ENCODE measurements at regions not wholly inside any gene's neighbourhood (a gene's known extent, or its start where the extent isn't known, plus 50 kb on each side); places are given as distances from the start of the nearest gene placed in this dataset.

- FAIRE-seq (no peak), DNase-seq (peak in 1 of 2 donors; percentile 26)
- Histone ChIP-seq H3K4me3 (ENCODE audit: low read depth in 1 of 3, low read length in 3 of 3) (no peak overlapping the region), H3K36me3 (ENCODE audit: control insufficient read depth in 3 of 3, insufficient read depth in 2 of 3, low read depth in 1 of 3, low read length in 3 of 3) (no peaks in the 10 kb centered on the region), H3K27me3 (ENCODE audit: control insufficient read depth in 3 of 3, insufficient read depth in 3 of 3, low read length in 3 of 3) (no peaks in the 10 kb centered on the region), H3K9me3 (ENCODE audit: control insufficient read depth in 2 of 2, insufficient read depth in 1 of 2, low read depth in 1 of 2, low read length in 1 of 2) (no peaks in the 10 kb centered on the region), H3K4me1 (ENCODE audit: control insufficient read depth in 3 of 3, insufficient read depth in 2 of 3, low read depth in 1 of 3, low read length in 2 of 3) (peaks cover 0 to 20% (median 0%) of the 10 kb centered on the region in 3 donors), H3K27ac (ENCODE audit: low read depth in 1 of 3, low read length in 2 of 3) (no peak overlapping the region)
- 54 to 69% (median 58%) methylated on average over 6 of the region's 6 CpGs for WGBS, 3 donors
Observed at GRCh38 chr6:33947916-33948594, 144.3 kb upstream of the MLN start.

- no peaks in the 10 kb centered on the region for H3K27me3 ChIP-seq (ENCODE audit: control insufficient read depth in 3 of 3, insufficient read depth in 3 of 3, low read length in 3 of 3)
- H3K36me3 ChIP-seq (ENCODE audit: control insufficient read depth in 3 of 3, insufficient read depth in 2 of 3, low read depth in 1 of 3, low read length in 3 of 3) = no peaks in the 10 kb centered on the region
- FAIRE-seq (no peak), DNase-seq (no peak)
- 62 to 85% (median 81%) methylated on average over 4 of the region's 4 CpGs for WGBS, 3 donors
- H3K27ac ChIP-seq (ENCODE audit: low read depth in 1 of 3, low read length in 2 of 3) = no peak overlapping the region
- no peaks in the 10 kb centered on the region for H3K9me3 ChIP-seq (ENCODE audit: control insufficient read depth in 2 of 2, insufficient read depth in 1 of 2, low read depth in 1 of 2, low read length in 1 of 2)
- no peak overlapping the region for H3K4me3 ChIP-seq (ENCODE audit: low read depth in 1 of 3, low read length in 3 of 3)
- H3K4me1 ChIP-seq (ENCODE audit: control insufficient read depth in 3 of 3, insufficient read depth in 2 of 3, low read depth in 1 of 3, low read length in 2 of 3) = peaks cover 0 to 20% (median 0%) of the 10 kb centered on the region in 3 donors
Observed at GRCh38 chr6:33947047-33947446, 143.2 kb upstream of the MLN start.

- H3K27me3 ChIP-seq (ENCODE audit: control insufficient read depth in 3 of 3, insufficient read depth in 3 of 3, low read length in 3 of 3) = no peaks in the 10 kb centered on the region
- no peak for DNase-seq
- no peak overlapping the region for H3K4me3 ChIP-seq (ENCODE audit: low read depth in 1 of 3, low read length in 3 of 3)
- no peaks in the 10 kb centered on the region for H3K36me3 ChIP-seq (ENCODE audit: control insufficient read depth in 3 of 3, insufficient read depth in 2 of 3, low read depth in 1 of 3, low read length in 3 of 3)
- peaks cover 0 to 14% (median 0%) of the 10 kb centered on the region in 3 donors for H3K4me1 ChIP-seq (ENCODE audit: control insufficient read depth in 3 of 3, insufficient read depth in 2 of 3, low read depth in 1 of 3, low read length in 2 of 3)
- no peak for FAIRE-seq
- no peak overlapping the region for H3K27ac ChIP-seq (ENCODE audit: low read depth in 1 of 3, low read length in 2 of 3)
- WGBS, 3 donors = 89 to 96% (median 94%) methylated on average over 6 of the region's 6 CpGs
- no peaks in the 10 kb centered on the region for H3K9me3 ChIP-seq (ENCODE audit: control insufficient read depth in 2 of 2, insufficient read depth in 1 of 2, low read depth in 1 of 2, low read length in 1 of 2)
Observed at GRCh38 chr6:33945931-33946330, 142.1 kb upstream of the MLN start.

- no peaks in the 10 kb centered on the region for H3K27me3 ChIP-seq (ENCODE audit: control insufficient read depth in 3 of 3, insufficient read depth in 3 of 3, low read length in 3 of 3)
- no peak overlapping the region for H3K4me3 ChIP-seq (ENCODE audit: low read depth in 1 of 3, low read length in 3 of 3)
- WGBS, 3 donors = 82 to 85% (median 83%) methylated on average over 22 of the region's 22 CpGs
- H3K9me3 ChIP-seq (ENCODE audit: control insufficient read depth in 2 of 2, insufficient read depth in 1 of 2, low read depth in 1 of 2, low read length in 1 of 2) = no peaks in the 10 kb centered on the region
- H3K36me3 ChIP-seq (ENCODE audit: control insufficient read depth in 3 of 3, insufficient read depth in 2 of 3, low read depth in 1 of 3, low read length in 3 of 3) = no peaks in the 10 kb centered on the region
- H3K4me1 ChIP-seq (ENCODE audit: control insufficient read depth in 3 of 3, insufficient read depth in 2 of 3, low read depth in 1 of 3, low read length in 2 of 3) = peaks cover 0 to 5% (median 0%) of the 10 kb centered on the region in 3 donors
- no peak for FAIRE-seq
- DNase-seq = no peak
- no peak overlapping the region for H3K27ac ChIP-seq (ENCODE audit: low read depth in 1 of 3, low read length in 2 of 3)
Observed at GRCh38 chr6:33944686-33945411, 141.0 kb upstream of the MLN start.

- Histone ChIP-seq H3K9me3 (ENCODE audit: control insufficient read depth in 2 of 2, insufficient read depth in 1 of 2, low read depth in 1 of 2, low read length in 1 of 2) (peaks cover 0 to 2% of the 10 kb centered on the region in 2 donors), H3K27ac (ENCODE audit: low read depth in 1 of 3, low read length in 2 of 3) (no peak overlapping the region), H3K27me3 (ENCODE audit: control insufficient read depth in 3 of 3, insufficient read depth in 3 of 3, low read length in 3 of 3) (no peaks in the 10 kb centered on the region), H3K4me3 (ENCODE audit: low read depth in 1 of 3, low read length in 3 of 3) (no peak overlapping the region), H3K36me3 (ENCODE audit: control insufficient read depth in 3 of 3, insufficient read depth in 2 of 3, low read depth in 1 of 3, low read length in 3 of 3) (no peaks in the 10 kb centered on the region), H3K4me1 (ENCODE audit: control insufficient read depth in 3 of 3, insufficient read depth in 2 of 3, low read depth in 1 of 3, low read length in 2 of 3) (no peaks in the 10 kb centered on the region)
- 48 to 69% (median 54%) methylated on average over 1 of the region's 1 CpG for WGBS, 3 donors
- no peak for FAIRE-seq
- no peak for DNase-seq
Observed at GRCh38 chr6:33936886-33937285, 133.1 kb upstream of the MLN start.

GRCh38 chr6:33935439-33936080 is 131.8 kb upstream of the MLN start:
- Histone ChIP-seq H3K4me1 (ENCODE audit: control insufficient read depth in 3 of 3, insufficient read depth in 2 of 3, low read depth in 1 of 3, low read length in 2 of 3) (no peaks in the 10 kb centered on the region), H3K27me3 (ENCODE audit: control insufficient read depth in 3 of 3, insufficient read depth in 3 of 3, low read length in 3 of 3) (no peaks in the 10 kb centered on the region), H3K4me3 (ENCODE audit: low read depth in 1 of 3, low read length in 3 of 3) (no peak overlapping the region), H3K9me3 (ENCODE audit: control insufficient read depth in 2 of 2, insufficient read depth in 1 of 2, low read depth in 1 of 2, low read length in 1 of 2) (peaks cover 0 to 4% of the 10 kb centered on the region in 2 donors), H3K36me3 (ENCODE audit: control insufficient read depth in 3 of 3, insufficient read depth in 2 of 3, low read depth in 1 of 3, low read length in 3 of 3) (no peaks in the 10 kb centered on the region), H3K27ac (ENCODE audit: low read depth in 1 of 3, low read length in 2 of 3) (no peak overlapping the region)
- DNase-seq (peak in 1 of 2 donors; percentile 23), FAIRE-seq (no peak)
- whole genome bisulfite sequencing, 3 donors = 43 to 53% (median 49%) methylated on average over 15 of the region's 15 CpGs

GRCh38 chr6:33934731-33935270 is 131.0 kb upstream of the MLN start:
- 79 to 92% (median 86%) methylated on average over 7 of the region's 7 CpGs for WGBS, 3 donors
- Histone ChIP-seq H3K27me3 (ENCODE audit: control insufficient read depth in 3 of 3, insufficient read depth in 3 of 3, low read length in 3 of 3) (no peaks in the 10 kb centered on the region), H3K36me3 (ENCODE audit: control insufficient read depth in 3 of 3, insufficient read depth in 2 of 3, low read depth in 1 of 3, low read length in 3 of 3) (no peaks in the 10 kb centered on the region), H3K4me1 (ENCODE audit: control insufficient read depth in 3 of 3, insufficient read depth in 2 of 3, low read depth in 1 of 3, low read length in 2 of 3) (no peaks in the 10 kb centered on the region), H3K27ac (ENCODE audit: low read depth in 1 of 3, low read length in 2 of 3) (no peak overlapping the region), H3K4me3 (ENCODE audit: low read depth in 1 of 3, low read length in 3 of 3) (no peak overlapping the region), H3K9me3 (ENCODE audit: control insufficient read depth in 2 of 2, insufficient read depth in 1 of 2, low read depth in 1 of 2, low read length in 1 of 2) (peaks cover 0 to 4% of the 10 kb centered on the region in 2 donors)
- FAIRE-seq (no peak), DNase-seq (no peak)

- no peak overlapping the region for H3K27ac ChIP-seq (ENCODE audit: low read depth in 1 of 3, low read length in 2 of 3)
- H3K4me3 ChIP-seq (ENCODE audit: low read depth in 1 of 3, low read length in 3 of 3) = no peak overlapping the region
- H3K36me3 ChIP-seq (ENCODE audit: control insufficient read depth in 3 of 3, insufficient read depth in 2 of 3, low read depth in 1 of 3, low read length in 3 of 3) = no peaks in the 10 kb centered on the region
- FAIRE-seq = no peak
- H3K4me1 ChIP-seq (ENCODE audit: control insufficient read depth in 3 of 3, insufficient read depth in 2 of 3, low read depth in 1 of 3, low read length in 2 of 3) = no peaks in the 10 kb centered on the region
- 55 to 71% (median 62%) methylated on average over 4 of the region's 4 CpGs for WGBS, 3 donors
- H3K9me3 ChIP-seq (ENCODE audit: control insufficient read depth in 2 of 2, insufficient read depth in 1 of 2, low read depth in 1 of 2, low read length in 1 of 2) = peaks cover 0 to 6% of the 10 kb centered on the region in 2 donors
- no peak for DNase-seq
- no peaks in the 10 kb centered on the region for H3K27me3 ChIP-seq (ENCODE audit: control insufficient read depth in 3 of 3, insufficient read depth in 3 of 3, low read length in 3 of 3)
Observed at GRCh38 chr6:33933101-33933500, 129.3 kb upstream of the MLN start.
